Parathyroid adenoma (tissue), 2 donors: ENCODE measurements at regions not wholly inside any gene's neighbourhood (a gene's known extent, or its start where the extent isn't known, plus 50 kb on each side); places are given as distances from the start of the nearest gene placed in this dataset.

Experiments used
- H2AFZ ChIP-seq: fragments of 300-600 bp; sonication (generic); one replicate; pipeline ENCODE4 v1.7.0; 2017; ENCODE audit warnings: antibody characterized with exemption, mild to moderate bottlenecking
- H3K27ac ChIP-seq: fragments of 300-600 bp; sonication (generic); one replicate; pipeline ENCODE4 v1.7.0; 2017
- H3K27me3 ChIP-seq: fragments of 300-600 bp; sonication (generic); one replicate; pipeline ENCODE4 v1.7.0; 2017; ENCODE audit warnings: low read length; ENCODE audit not compliant: control insufficient read depth, insufficient read depth
- H3K36me3 ChIP-seq: fragments of 300-600 bp; sonication (generic); one replicate; pipeline ENCODE4 v1.7.0; 2017; ENCODE audit warnings: low read length; ENCODE audit not compliant: control insufficient read depth, insufficient read depth
- H3K4me1 ChIP-seq: fragments of 300-600 bp; sonication (generic); one replicate; pipeline ENCODE4 v1.7.0; 2017; ENCODE audit warnings: control low read depth
- H3K4me2 ChIP-seq: fragments of 300-600 bp; sonication (generic); one replicate; pipeline ENCODE4 v1.7.0; 2017; ENCODE audit warnings: low read length
- H3K4me3 ChIP-seq: fragments of 300-600 bp; sonication (generic); one replicate; pipeline ENCODE4 v1.7.0; 2017; ENCODE audit warnings: low read depth, low read length
- H3K79me2 ChIP-seq: fragments of 300-600 bp; sonication (generic); one replicate; pipeline ENCODE4 v1.7.0; 2017; ENCODE audit warnings: control low read depth
- H3K9ac ChIP-seq: fragments of 300-600 bp; sonication (generic); one replicate; pipeline ENCODE4 v1.7.0; 2017; ENCODE audit warnings: mild to moderate bottlenecking
- H3K9me3 ChIP-seq: fragments of 300-600 bp; sonication (generic); one replicate; pipeline ENCODE4 v1.7.0; 2017; ENCODE audit warnings: low read length; ENCODE audit not compliant: control insufficient read depth
- TF ChIP-seq, protein P1 (sequence below): fragments of 300-600 bp; sonication (generic); IDR thresholded peaks from one replicate; pipeline ENCODE4 v1.7.0; 2017; ENCODE audit warnings: antibody characterized with exemption, mild to moderate bottlenecking
- donor health status: primary hyperparathyroidism.

DNA sequence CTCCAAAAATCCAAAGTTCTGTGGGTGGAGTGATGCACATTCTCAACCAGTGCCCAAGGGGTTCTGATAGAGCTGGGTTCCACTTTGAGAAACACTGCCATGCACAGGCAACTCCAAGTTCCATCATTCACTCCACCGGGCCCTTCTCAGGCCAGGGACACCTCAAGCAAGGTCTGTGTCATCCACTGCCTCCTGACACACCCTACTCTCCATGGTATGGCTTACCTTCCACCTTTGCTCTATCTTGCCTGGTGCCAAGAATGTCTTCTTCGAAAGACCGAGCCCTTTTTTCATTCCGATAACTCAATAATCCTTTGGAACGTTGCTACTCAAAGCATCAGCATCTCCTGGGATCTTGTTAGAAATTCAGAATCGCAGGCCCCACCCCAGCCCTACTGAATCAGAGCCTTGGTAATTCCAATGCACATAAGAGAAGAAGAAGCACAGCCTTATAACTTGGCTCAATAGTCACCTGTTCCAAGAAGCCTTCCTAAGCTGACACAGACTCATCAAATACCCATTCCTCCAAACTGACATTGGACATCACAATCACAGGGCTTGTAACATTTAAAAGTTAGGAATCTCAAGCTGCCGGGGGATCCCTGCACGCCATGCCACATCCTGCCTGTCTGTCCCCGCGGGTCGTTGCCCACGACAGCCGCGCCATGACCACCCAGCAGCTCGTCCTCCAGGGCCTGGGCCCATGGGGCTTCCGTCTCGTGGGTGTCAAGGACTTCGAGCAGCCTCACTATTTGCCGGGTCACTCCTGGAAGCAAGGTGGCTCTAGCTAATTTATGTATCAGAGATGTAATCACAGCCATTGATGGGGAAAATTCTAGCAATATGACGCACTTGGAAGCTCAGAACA is 66.4 kb downstream of the VCPKMT start:
- H3K36me3 ChIP-seq, result no peaks in the 10 kb centered on the region
- peaks cover 8% of the 10 kb centered on the region for H3K4me1 ChIP-seq
- no peak overlapping the region for H2AFZ ChIP-seq
- no peak overlapping the region for H3K27ac ChIP-seq
- no peak overlapping the region for H3K9ac ChIP-seq
- H3K4me2 ChIP-seq, result no peak overlapping the region
- H3K4me3 ChIP-seq, result no peak overlapping the region
- no peaks in the 10 kb centered on the region for H3K27me3 ChIP-seq
- TF ChIP-seq, protein P1, sequence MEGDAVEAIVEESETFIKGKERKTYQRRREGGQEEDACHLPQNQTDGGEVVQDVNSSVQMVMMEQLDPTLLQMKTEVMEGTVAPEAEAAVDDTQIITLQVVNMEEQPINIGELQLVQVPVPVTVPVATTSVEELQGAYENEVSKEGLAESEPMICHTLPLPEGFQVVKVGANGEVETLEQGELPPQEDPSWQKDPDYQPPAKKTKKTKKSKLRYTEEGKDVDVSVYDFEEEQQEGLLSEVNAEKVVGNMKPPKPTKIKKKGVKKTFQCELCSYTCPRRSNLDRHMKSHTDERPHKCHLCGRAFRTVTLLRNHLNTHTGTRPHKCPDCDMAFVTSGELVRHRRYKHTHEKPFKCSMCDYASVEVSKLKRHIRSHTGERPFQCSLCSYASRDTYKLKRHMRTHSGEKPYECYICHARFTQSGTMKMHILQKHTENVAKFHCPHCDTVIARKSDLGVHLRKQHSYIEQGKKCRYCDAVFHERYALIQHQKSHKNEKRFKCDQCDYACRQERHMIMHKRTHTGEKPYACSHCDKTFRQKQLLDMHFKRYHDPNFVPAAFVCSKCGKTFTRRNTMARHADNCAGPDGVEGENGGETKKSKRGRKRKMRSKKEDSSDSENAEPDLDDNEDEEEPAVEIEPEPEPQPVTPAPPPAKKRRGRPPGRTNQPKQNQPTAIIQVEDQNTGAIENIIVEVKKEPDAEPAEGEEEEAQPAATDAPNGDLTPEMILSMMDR, result no peak
- H3K79me2 ChIP-seq, result no peaks in the 10 kb centered on the region
- no peaks in the 10 kb centered on the region for H3K9me3 ChIP-seq

DNA sequence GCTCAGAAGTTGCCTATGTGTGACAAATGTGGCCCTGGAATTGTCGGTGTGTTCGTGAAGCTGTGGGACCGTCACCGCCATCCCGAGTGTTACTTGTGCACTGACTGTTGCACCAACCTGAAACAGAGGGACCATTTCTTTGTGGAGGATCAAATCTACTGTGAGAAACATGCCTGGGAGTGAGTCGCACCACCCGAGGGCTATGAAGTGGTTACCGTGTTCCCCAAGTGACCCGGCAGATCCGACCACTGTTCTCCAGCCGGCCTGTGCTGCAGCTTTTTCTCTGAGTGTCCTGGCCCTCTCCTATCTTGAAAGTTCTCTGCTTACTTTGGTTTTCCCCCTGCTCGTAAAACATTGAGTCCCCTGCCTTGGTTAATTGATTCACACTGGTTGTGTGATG is 65.3 kb downstream of the VCPKMT start:
- Histone ChIP-seq H3K9ac (no peak overlapping the region), H3K36me3 (no peaks in the 10 kb centered on the region), H3K79me2 (no peaks in the 10 kb centered on the region), H3K4me3 (no peak overlapping the region), H3K9me3 (no peaks in the 10 kb centered on the region), H3K4me1 (no peaks in the 10 kb centered on the region), H3K27ac (no peak overlapping the region), H3K4me2 (no peak overlapping the region), H3K27me3 (no peaks in the 10 kb centered on the region), H2AFZ (no peak overlapping the region)
- TF ChIP-seq, protein P1, result no peak

DNA sequence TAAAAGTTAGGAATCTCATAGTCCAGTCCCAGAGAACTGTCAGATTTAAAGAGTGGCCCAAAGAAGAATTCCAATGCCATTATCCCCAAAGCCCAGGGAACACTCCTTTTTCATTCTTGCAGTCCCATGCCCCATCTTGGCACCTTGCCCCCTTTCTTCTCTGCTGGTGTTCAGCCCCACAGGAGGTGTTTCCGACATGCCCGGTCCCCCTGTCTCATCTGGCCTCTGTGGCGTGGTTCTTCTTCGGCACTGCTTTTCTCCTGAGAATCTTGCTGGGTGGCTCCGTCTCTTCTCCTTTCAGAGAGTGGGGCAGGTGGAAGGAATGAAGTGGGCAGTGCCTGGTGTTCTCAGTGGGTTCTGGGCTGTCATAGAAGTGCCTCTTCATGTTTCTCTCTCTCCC is 64.7 kb downstream of the VCPKMT start:
- Histone ChIP-seq H3K36me3 (no peaks in the 10 kb centered on the region), H3K79me2 (no peaks in the 10 kb centered on the region), H3K27me3 (no peaks in the 10 kb centered on the region), H2AFZ (no peak overlapping the region), H3K27ac (no peak overlapping the region), H3K4me1 (no peaks in the 10 kb centered on the region), H3K4me2 (no peak overlapping the region), H3K9me3 (no peaks in the 10 kb centered on the region), H3K4me3 (no peak overlapping the region), H3K9ac (no peak overlapping the region)
- TF ChIP-seq, protein P1, result no peak

DNA sequence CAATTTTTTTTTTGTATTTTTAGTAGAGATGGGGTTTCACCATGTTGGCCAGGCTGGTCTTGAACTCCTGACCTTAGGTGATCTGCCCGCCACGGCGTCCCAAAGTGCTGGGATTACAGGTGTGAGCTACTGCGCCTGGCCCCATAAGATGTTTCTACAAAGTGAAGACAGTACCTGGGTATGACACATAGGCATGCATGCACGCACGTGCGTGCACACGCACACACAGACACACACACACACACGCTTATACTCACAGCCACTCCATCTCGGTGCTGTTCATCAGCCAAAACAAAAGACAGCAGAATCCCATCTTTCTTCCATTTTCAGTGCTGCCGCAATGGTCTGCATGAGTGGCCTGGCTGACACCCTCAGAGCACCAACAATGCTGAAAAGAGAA is 63.9 kb downstream of the VCPKMT start:
- H3K9me3 ChIP-seq, result no peaks in the 10 kb centered on the region
- TF ChIP-seq, protein P1, result no peak

DNA sequence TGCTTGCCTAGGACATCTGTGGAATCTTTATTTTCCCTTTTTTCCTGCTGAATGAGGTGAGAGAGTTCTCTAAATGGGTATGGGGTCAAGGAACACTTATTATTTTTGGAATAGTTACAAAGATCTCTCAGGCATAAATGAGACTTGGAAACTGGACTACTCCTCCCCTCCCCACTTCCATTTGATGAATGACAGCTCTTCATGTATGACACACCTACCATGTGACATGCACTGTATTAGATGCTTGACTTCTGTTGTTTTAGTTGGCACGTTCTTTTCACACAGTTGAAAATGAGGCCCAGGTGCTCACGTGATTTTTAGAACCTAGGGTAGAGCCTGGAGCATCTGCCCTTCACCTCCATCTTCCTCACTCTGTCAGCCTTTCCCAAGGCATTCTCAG is 62.4 kb downstream of the VCPKMT start:
- no peak overlapping the region for H3K4me2 ChIP-seq
- no peak overlapping the region for H2AFZ ChIP-seq
- H3K4me3 ChIP-seq, result no peak overlapping the region
- no peak overlapping the region for H3K27ac ChIP-seq
- H3K36me3 ChIP-seq, result no peaks in the 10 kb centered on the region
- TF ChIP-seq, protein P1, result no peak
- H3K4me1 ChIP-seq, result no peaks in the 10 kb centered on the region
- no peaks in the 10 kb centered on the region for H3K79me2 ChIP-seq
- H3K9ac ChIP-seq, result no peak overlapping the region
- H3K27me3 ChIP-seq, result no peaks in the 10 kb centered on the region
- no peaks in the 10 kb centered on the region for H3K9me3 ChIP-seq

More for the DNA sequence above, 63.9 kb downstream of the VCPKMT start:
- Histone ChIP-seq H3K4me2 (no peak overlapping the region), H2AFZ (no peak overlapping the region), H3K36me3 (no peaks in the 10 kb centered on the region), H3K4me3 (no peak overlapping the region), H3K79me2 (no peaks in the 10 kb centered on the region), H3K4me1 (no peaks in the 10 kb centered on the region), H3K27me3 (no peaks in the 10 kb centered on the region), H3K27ac (no peak overlapping the region), H3K9ac (no peak overlapping the region)
